Breast epithelium (tissue), 4 donors: ENCODE measurements at regions not wholly inside any gene's neighbourhood (a gene's known extent, or its start where the extent isn't known, plus 50 kb on each side); places are given as distances from the start of the nearest gene placed in this dataset.

ENCODE experiments used
- DNase-seq, 2 donors: peaks; one replicate each; pipeline ENCODE4 v3.0.0-alpha.2; 2019; ENCODE audit warnings: low spot score in 2 of 2
- H3K27ac ChIP-seq, 2 donors: fragments of 200-600 bp; sonication (generic) in 1 of 2; one replicate each; pipeline ENCODE4 v1.5.1; 2016 to 2019; ENCODE audit warnings: mild to moderate bottlenecking in 1 of 2
- H3K27me3 ChIP-seq, 2 donors: fragments of 200-600 bp; sonication (generic) in 1 of 2; one replicate each; pipeline versions ENCODE4 v1.5.1 to v1.6.0; 2017 to 2019; ENCODE audit warnings: control low read depth in 1 of 2, mild to moderate bottlenecking in 1 of 2
- H3K36me3 ChIP-seq: fragments of 200-600 bp; one replicate; pipeline ENCODE4 v1.5.1; 2019
- H3K4me1 ChIP-seq, 2 donors: fragments of 200-600 bp; sonication (generic); one replicate each; pipeline ENCODE4 v1.5.1; 2016 to 2019; ENCODE audit warnings: control low read depth in 1 of 2
- H3K4me3 ChIP-seq, 3 donors: fragments of 200-600 bp; sonication (generic); 1 replicate in 2 of 3; 2 replicates in 1 of 3; pipeline ENCODE4 v1.5.1; 2016 to 2019; ENCODE audit warnings: mild to moderate bottlenecking in 3 of 3, moderate library complexity in 2 of 3
- H3K9me3 ChIP-seq, 2 donors: fragments of 200-600 bp; sonication (generic) in 1 of 2; one replicate each; pipeline ENCODE4 v1.5.1; 2016 to 2019; ENCODE audit warnings: control low read depth in 1 of 2
- CTCF ChIP-seq, 3 donors: fragments of 450-650 bp; IDR thresholded peaks; one replicate each; pipeline ENCODE4 v1.5.1; 2016 to 2017; ENCODE audit warnings: antibody characterized with exemption in 3 of 3, mild to moderate bottlenecking in 3 of 3, moderate library complexity in 3 of 3
- POLR2A ChIP-seq: fragments of 450-650 bp; IDR thresholded peaks from one replicate; pipeline ENCODE4 v1.6.1; 2016; ENCODE audit warnings: antibody characterized with exemption, mild to moderate bottlenecking, moderate library complexity
- POLR2AphosphoS5 ChIP-seq, 3 donors: sonication (generic); formaldehyde crosslinking; IDR thresholded peaks; one replicate each; pipeline ENCODE4 v1.6.1; 2017; ENCODE audit warnings: antibody characterized with exemption in 3 of 3
- intact Hi-C: fragments of 100-400 bp; cut with DNase I; formaldehyde crosslinking; loops from one replicate; pipeline ENCODE4 v1.15.1; 2023; ENCODE audit warnings: low total_unique reads

- H3K4me1 ChIP-seq = no peaks in the 10 kb centered on the region
- H3K9me3 ChIP-seq = peaks cover 0 to 3% of the 10 kb centered on the region in 2 donors
- no peak overlapping the region for H3K27ac ChIP-seq
- intact Hi-C loops = loop anchor here (2.0 kb wide), 1 partner anchor 73 kb away; no protein-coding TSS in a partner anchor
- H3K27me3 ChIP-seq = no peaks in the 10 kb centered on the region
- H3K36me3 ChIP-seq = no peaks in the 10 kb centered on the region
- TF ChIP-seq POLR2AphosphoS5 (IDR thresholded peaks at IDR 0.05) = no peak
- no peak for TF ChIP-seq CTCF (IDR thresholded peaks at IDR 0.05)
- TF ChIP-seq POLR2A = no peak
- no peak overlapping the region for H3K4me3 ChIP-seq
- DNase-seq = no peak
Observed at GRCh38 chr6:109271622-109272021, 110.6 kb downstream of the CD164 start.

- Histone ChIP-seq H3K27me3 (no peaks in the 10 kb centered on the region), H3K4me3 (no peak overlapping the region), H3K36me3 (no peaks in the 10 kb centered on the region), H3K4me1 (no peaks in the 10 kb centered on the region), H3K27ac (no peak overlapping the region), H3K9me3 (peaks cover 0 to 3% of the 10 kb centered on the region in 2 donors)
- TF ChIP-seq POLR2AphosphoS5 (IDR thresholded peaks at IDR 0.05) (no peak), POLR2A (no peak), CTCF (IDR thresholded peaks at IDR 0.05) (no peak)
- intact Hi-C loops = no loop called here
- DNase-seq = no peak
Observed at GRCh38 chr6:109269953-109270517, 112.2 kb downstream of the CD164 start.

GRCh38 chr6:109269057-109269456 is 113.2 kb downstream of the CD164 start:
- Histone ChIP-seq H3K4me1 (no peaks in the 10 kb centered on the region), H3K9me3 (peaks cover 0 to 3% of the 10 kb centered on the region in 2 donors), H3K27me3 (no peaks in the 10 kb centered on the region), H3K27ac (no peak overlapping the region), H3K36me3 (no peaks in the 10 kb centered on the region), H3K4me3 (no peak overlapping the region)
- TF ChIP-seq POLR2A = no peak
- no peak for TF ChIP-seq POLR2AphosphoS5 (IDR thresholded peaks at IDR 0.05)
- no peak for TF ChIP-seq CTCF (IDR thresholded peaks at IDR 0.05)
- DNase-seq = no peak
- intact Hi-C loops = no loop called here

- H3K27me3 ChIP-seq = no peaks in the 10 kb centered on the region
- peaks cover 0 to 3% of the 10 kb centered on the region in 2 donors for H3K9me3 ChIP-seq
- no peak for DNase-seq
- intact Hi-C loops = no loop called here
- H3K27ac ChIP-seq = no peak overlapping the region
- no peaks in the 10 kb centered on the region for H3K4me1 ChIP-seq
- TF ChIP-seq CTCF (IDR thresholded peaks at IDR 0.05) (no peak), POLR2A (no peak), POLR2AphosphoS5 (IDR thresholded peaks at IDR 0.05) (no peak)
- H3K4me3 ChIP-seq = no peak overlapping the region
- H3K36me3 ChIP-seq = no peaks in the 10 kb centered on the region
Observed at GRCh38 chr6:109265530-109265929, 116.7 kb downstream of the CD164 start.

- TF ChIP-seq CTCF (IDR thresholded peaks at IDR 0.05) (no peak), POLR2AphosphoS5 (IDR thresholded peaks at IDR 0.05) (no peak), POLR2A (no peak)
- H3K27me3 ChIP-seq = no peaks in the 10 kb centered on the region
- H3K36me3 ChIP-seq = no peaks in the 10 kb centered on the region
- intact Hi-C loops = no loop called here
- H3K27ac ChIP-seq = no peak overlapping the region
- H3K4me1 ChIP-seq = no peaks in the 10 kb centered on the region
- H3K4me3 ChIP-seq = no peak overlapping the region
- peaks cover 0 to 2% of the 10 kb centered on the region in 2 donors for H3K9me3 ChIP-seq
- no peak for DNase-seq
Observed at GRCh38 chr6:109263873-109264700, 118.2 kb downstream of the CD164 start.
